Endometrium (tissue), 2 donors: ENCODE measurements at regions not wholly inside any gene's neighbourhood (a gene's known extent, or its start where the extent isn't known, plus 50 kb on each side); places are given as distances from the start of the nearest gene placed in this dataset.

Experiments
- FAIRE-seq: peaks from 2 replicates; lab custom pipeline; 2012; peaks lifted over from hg19 to GRCh38; lab: Jason Lieb, UNC
- donor health status: control.
- donor health status: control.

DNA sequence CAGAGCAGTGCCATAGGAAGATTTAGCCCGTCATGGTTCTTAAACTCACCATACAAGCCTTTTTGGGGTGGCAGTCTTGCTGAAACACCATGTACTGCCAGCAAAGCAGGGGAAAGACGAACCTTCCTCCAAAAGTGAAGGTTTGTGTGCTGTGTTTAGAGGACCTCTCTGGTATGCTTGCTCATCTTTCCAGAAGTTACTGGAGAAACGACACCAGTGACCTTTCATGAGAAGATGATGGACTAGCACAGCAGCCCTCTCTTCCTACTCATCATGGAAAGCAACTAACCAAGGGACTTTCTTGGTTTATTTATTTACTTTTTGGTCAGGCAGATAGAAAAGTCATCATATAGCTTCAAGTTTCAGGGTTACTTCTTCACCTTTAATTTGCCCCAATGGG is 247.4 kb downstream of the PTEN start:
- no peak for FAIRE-seq

DNA sequence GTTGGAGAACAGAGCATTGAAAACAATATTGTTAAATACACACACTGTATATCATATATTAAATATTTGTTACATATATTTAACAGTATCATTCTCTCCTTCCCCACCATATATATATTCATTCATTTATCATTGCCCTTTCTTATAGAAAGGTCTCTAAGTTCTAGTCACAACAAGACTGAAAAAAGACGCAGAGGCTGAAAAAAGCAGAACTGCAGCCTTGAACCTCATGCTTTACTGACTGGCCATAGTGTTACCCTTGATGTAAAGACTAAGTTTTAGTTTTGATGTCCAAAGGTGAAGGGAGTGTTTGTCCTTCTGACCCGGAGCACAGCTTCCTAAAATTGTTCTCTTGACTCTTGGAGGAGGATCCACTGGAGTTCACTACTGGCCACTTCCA is 247.9 kb downstream of the PTEN start:
- no peak for FAIRE-seq

DNA sequence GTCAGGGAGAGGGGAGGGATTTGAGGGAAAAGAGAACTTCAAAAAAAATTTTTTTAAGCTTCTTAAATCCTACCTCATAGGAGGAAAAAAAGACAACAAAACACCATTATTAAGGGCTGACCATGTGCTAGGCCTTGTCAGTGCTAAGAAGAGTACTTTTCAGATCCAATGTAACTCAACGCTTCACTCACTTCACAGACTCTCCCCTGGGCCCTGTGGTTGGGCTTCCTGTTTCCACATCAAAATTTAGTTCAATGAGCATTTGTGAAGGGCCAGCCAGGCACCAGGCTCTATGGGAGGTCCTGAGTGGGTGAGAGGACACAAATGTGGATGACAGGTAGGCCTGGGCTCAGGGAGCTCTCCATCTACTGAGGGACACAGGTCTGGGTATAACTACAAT is 249.8 kb downstream of the PTEN start:
- no peak for FAIRE-seq

DNA sequence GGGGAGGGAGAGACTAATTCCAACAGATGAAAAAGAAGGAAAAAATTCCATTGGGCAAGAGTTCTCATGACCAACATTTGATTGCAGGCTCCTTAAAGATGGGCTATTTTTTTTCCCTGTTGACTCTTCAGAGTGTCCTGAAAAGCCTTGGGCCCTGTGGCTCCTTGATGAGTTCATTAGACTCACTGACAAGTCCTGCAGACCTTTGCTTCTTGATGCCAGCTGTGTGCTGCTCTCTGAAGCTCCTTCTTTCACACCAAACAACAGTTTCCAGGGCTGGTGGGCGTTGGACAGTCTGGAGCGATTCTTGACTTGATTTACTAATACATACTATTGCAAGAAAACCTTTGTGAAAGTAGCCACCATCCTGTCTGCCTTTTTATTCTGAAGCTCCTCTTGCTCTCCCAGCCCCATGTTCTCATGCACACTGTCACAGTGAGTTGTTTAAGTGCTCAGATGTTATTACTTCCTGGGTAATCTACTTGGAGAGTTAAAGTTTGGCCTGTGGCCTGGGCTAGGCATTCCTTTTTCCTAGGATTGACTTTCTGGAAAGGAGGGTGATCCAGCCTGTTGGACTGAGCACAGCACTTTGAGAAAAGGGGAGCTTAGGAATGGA is 250.3 kb downstream of the PTEN start:
- FAIRE-seq: no peak

DNA sequence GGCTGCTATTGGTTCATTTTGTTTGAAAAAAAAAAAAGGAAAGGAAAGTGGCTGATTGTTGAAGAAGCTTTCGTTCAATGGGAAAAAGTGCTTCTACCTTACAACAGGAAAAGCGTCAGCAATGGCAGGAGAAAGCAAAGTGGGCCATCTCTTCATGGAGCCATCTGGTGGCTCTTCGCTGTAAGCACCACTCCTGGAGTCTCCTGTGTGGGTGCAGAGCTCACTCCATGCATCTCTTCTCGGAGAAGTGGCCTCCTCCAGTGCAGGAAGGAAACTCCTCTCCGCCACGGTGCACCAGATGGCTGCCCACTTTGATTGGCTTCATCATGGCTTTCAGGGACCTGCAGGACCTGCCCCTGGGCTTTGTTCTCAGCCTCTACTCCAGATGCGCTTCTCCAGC is 250.9 kb downstream of the PTEN start:
- no peak for FAIRE-seq

DNA sequence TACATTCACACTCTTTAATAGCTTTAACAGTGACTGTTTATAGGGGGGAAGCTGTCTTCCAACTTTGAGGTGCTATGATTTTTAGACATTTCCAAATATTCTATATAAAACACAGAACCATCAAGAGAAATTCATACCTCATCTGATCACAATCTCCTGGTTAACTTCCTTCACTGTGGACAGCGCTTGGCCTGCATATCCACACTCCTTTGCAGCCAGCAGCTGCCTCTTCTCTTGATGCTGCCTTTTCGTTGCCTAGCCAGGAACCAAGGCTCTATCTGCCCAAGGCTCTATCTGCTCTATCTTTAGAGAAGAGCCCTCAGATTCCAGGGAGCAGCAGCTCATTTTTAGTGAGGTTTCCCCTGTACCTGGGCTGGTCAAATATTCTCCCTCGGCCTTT is 252.0 kb downstream of the PTEN start:
- FAIRE-seq: no peak

DNA sequence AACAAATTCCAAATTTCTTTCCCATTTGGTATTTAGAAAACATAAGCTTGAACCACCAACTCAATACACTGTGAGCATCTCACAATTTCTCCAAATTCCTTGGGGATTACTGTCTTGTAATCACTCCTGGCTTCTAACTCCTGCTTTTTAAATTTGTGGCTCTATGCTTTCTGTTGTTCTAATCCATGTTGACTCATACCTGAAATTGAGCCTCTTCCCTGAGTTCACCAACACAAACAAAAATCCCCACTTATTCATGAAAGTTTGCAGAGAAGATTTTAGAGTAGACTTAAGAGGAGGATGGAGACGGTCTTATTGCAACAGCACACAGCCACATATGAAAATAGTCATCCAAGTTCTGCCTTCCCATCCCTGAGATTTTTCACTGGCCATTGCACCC is 252.5 kb downstream of the PTEN start:
- FAIRE-seq: no peak

DNA sequence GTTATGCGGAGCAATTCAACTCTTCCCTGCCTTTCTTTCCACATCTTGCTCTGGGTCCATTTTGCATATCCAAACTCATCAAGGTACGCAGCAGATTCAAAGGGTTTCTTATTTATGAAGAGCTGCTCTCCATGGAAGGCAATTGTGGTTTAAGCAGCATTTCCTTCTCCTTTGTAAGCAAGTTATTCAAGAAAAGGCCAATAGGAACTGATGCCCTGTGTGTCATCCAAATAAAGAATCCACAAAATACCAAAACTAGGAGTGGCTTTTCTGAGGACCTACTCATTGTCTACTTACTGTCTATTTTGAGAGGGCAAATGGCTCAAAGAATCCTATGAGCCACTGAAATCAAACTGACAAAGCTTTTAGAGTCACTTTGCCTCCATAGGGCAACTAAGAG is 253.1 kb downstream of the PTEN start:
- FAIRE-seq: no peak

DNA sequence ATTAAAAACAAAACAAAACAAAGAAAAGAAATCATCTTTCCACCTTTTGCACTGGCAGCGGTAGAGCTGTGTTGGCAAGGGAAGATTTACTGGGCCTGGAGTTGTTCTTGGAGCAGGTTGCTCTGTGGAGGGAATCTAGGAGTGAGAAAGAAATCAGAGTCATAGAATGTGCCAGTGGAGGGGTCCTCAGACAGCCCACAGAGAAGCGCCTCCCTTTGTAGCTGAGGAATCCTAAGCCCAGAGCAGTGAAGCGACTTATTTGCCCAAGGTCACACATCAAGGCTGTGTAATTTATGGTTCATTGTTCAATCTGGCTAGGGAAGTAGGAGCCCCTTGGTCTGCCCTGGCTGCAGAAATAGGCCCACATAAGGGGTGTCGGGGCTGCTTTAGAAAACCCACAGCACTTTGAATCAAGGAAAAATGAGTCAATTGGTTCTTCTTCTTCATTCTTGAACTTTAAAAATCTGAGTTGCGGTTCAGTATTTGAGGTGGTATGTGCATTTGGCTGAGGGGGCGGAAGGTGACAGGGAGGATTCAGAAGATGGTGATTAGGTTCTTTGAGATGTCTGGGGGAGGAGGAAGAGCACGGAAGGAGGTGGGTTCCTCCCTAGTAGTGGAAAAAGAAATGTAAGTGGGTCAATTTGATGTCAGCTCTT is 253.7 kb downstream of the PTEN start:
- no peak for FAIRE-seq

DNA sequence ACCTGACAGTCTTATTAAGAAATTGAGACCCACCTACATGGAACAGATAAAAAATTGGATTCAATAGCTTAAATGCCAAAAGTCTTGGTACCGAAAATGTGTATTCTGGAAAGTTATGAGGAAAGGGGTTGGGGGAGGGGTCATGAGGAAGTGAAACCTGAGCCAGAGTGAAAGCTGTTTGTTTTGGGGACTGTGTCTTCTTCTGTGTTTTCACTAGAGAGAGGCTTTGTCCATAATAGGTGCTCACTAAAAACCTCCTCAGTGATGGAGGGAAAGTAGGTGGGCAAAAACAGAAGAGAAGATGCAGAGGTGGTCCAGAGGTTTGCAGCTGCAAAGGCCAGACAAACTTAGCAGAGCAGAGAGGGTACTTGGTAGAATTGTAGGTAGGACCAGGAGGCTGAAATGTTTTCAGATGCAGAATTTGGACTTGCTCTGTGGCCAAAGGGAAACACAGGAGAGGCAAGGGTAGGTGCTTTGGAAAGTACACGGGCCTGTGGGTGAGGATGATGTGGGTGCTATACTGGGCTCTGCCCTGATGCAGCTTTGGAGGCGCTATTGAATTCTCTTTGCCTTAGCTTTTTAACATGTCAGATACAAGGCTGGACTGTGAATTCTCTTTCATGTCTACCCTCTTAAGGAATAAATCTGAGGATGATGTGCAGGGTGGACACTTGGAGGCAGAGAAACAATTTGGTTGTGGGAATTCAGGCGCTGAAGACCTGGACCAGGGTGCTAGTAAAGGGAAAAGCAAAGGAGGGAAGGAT is 254.6 kb downstream of the PTEN start:
- FAIRE-seq: no peak

DNA sequence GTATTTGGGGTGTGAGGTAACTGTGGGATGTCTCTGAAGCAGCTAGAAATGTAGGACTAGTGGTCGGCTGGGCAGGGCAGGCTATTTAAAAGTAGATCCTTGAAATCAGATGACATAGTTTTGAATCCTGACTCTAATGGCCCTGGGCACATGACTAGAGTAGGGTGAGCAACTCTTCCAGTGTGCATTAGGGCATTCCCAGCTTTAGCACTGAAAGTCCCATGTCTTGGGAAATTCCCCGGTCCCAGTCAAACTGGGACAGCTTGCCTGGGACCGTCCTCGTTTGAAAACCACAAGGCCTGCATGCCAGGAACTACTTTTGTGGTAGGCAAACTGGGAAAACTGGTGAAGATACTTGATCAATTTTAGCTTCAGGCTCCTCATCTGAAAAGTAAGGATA is 255.3 kb downstream of the PTEN start:
- no peak for FAIRE-seq

DNA sequence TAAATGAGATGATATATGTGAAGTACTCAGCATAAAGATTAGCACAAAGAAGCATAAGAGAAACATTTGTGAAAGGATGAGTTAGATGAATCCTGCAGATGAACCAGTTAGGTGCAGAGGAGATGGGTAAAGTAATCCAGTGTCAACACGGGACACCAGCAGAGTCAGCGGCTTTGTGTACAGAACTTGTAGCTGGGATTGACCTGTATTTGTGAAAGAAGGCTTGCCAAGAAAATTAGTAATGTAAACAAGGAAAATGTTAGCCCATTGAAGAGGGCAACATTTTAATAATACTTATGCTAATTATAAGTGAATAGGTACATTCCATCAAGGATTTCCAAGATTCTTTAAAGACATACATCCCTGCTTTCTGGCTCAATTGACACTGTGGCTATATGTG is 255.7 kb downstream of the PTEN start:
- FAIRE-seq: no peak

DNA sequence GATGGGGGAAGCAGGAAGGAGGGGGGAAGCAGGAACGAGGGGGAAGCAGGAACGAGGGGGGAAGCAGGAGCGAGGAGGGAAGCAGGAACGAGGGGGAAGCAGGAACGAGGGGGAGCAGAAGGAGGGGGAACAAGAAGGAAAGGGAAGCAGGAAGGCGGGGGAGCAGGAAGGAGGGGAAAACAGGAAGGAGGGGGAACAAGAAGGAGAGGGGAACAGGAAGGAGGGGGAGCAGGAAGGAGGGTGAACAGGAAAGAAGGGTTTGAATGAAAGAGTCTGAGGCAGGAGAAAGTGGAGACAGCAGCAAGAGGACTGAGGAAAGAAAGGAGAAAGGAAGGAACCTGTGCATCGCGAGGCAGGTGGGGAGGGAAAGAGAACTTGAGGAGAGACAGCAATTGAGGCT is 256.6 kb downstream of the PTEN start:
- FAIRE-seq: no peak

DNA sequence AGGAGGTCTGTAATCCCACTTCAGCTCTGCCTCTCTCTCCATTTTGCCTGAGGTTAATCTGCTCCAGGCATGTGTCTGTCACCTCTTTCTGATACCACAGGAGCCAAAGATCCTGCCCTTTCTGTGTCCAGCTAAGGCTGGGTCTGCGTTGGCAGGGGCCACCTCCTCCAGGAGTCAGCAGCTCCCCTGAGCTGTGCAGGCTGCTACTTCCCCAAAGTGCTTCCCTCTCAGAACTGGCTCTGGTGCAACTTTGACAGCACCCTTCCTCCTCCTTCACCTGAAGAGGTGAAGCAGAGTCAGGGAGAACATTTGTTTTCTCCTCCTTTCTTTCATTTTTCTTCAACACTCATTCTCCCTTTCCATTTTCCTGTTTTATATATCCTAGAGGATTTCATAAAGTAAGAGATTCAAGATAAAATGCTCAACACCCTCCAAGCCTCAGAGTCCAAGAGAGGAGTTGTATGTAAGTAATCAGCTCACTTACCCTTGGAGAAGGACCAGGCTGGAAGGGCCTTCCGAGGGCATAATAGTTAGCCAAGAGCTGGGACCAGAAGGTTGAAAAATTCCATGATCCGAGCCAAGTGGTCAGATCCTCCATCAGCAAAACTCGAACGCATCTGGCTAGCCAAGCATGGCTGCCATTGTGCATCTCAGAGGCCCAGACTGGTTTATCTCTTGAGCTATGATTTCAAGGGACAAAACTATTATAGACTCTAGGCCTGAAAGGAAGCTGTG is 257.3 kb downstream of the PTEN start:
- FAIRE-seq: no peak

DNA sequence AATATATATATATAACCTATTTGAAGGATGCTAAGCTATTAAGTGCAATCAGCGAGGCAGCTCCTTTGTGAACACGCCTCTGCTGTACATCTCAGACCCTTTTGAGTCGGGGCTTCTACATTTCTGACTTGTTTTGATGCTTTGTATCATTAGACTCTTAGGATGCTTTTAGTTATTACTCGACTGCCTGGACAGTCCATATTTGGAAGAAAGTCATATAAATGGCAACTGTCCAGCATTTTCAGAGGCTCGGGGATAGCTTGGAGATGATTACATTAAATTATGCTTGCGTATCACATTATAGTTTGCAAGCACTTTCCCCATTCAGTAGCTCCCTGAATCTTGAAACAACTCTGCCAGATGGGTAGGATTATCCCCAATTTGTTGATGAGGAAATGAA is 257.9 kb downstream of the PTEN start:
- FAIRE-seq: no peak

DNA sequence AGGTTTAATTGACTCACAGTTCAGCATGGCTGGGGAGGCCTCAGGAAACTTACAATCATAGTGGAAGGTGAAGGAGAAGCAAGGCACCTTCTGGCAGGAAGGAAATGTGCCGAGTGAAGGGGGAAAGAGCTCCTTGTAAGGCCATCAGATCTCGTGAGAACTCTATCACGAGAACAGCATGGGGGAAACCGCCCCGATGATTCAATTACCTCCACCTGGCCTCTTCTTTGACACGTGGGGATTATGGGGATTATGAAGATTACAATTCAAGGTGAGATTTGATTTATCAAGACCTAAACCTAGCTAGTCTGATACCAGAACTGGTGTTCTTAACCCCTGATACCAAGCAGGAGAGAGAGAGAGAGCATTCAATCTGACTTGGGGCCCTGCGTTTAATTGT is 258.7 kb downstream of the PTEN start:
- FAIRE-seq: no peak

DNA sequence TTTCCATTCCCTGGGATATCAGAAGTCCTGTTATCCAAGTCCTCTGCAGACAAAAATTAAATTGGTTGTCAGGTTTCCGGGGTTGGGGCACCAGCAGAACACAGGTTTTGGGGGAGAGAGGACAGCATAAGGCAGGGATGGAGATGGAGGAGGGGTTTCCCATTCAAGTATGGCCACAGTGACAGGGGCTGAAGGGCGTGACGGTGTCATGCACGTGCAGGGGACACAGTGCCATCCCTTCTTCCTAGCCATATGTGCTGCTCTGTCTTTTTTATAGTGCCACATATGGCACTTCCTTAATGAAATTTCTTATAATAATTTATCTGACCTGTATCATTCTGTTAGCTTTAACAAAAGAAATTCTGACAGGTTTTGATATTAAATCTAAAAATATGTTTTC is 259.2 kb downstream of the PTEN start:
- FAIRE-seq: no peak

DNA sequence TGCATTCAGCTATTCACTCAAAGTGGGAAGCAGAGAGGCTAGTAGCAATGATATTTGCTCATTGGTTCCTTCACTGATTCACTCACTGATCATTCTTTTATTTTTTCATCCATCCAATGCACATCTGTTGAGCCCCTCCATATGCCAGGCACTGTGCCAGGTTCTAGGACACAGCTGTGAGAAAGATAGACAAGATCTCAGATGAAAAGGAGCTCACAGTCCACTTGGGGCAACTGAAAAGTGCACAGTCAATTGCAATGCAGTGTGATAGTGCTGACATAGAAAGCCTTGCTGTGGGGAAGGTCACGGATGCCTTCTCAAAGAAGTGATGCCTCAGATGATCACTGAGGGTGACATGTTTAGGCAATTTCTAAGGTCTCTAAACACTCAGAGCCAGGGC is 262.3 kb downstream of the PTEN start:
- FAIRE-seq: no peak

DNA sequence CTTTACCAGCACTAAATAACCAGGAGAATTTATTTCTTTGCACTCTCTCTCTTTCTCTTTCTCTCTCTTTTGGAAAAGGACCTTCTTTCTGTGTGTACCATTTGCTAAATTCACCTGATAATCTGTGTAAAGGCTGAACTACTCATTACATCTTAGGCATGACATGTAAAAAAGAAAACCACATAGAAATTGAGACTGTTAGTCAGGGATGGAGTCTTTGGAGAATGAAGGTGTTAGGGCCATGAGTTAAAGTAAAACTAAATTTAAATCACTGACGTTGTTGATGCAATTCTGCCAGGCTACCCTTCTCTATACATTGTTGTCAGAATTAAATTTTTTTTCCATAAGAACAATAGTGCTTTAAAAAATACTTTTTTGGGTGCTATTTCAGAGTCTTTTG is 263.3 kb downstream of the PTEN start:
- no peak for FAIRE-seq

DNA sequence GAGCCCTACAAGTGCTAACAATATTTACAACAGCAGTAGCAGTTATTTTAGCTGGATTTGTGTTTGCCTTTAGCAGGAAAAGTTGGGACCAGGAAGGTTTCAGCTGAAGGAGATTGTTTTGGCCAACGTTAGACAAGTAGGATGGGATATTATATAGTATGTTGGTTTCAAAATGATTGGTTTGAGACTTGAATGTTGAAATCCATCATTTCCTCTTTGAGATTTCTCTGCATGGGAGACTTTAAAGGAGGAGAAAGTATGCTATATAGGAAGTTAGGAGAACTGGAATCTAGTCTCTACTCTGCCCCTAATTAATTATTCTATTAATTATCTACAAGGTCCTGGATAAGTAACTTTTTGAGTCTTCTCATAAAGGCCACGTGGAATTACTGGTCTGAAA is 263.8 kb downstream of the PTEN start:
- FAIRE-seq: no peak

DNA sequence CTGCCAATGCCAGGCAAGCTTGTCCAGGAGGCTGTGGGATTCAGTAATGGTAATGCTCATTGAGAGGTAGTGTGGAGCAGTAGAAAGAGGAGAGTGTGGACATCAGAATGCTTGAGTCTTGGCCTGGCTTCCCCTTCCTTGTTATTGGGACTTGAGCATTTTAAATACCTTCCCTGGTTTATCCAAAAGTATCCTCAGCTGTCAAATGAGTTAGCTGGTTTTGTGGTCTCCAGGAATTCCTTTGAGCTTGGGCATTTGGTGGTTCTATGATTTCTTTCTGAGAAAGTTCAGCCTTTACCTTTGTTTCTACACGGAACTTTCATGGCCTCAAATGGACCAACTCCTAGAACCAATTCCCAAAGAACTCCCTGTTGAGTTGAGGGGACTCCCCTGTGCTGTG is 264.3 kb downstream of the PTEN start:
- FAIRE-seq: no peak

DNA sequence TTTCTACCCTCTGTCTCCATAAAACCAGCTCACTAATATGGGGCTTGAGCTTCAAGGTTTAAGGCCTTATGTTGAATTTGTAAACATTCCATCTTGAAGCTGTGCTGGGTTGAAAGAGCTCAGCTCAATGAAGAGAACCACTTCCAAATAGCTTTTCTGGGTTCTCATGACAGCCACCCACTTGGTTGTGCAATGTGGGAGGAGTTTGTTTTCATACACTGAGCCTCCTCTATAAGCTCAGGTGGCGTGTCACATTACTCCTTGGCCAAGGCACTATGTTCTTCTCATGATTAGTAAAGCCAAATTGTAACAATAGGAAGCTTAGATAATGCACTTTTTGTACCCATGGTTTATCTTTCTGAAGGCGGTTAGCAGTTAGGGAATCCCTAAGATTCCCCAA is 265.6 kb downstream of the PTEN start:
- no peak for FAIRE-seq

DNA sequence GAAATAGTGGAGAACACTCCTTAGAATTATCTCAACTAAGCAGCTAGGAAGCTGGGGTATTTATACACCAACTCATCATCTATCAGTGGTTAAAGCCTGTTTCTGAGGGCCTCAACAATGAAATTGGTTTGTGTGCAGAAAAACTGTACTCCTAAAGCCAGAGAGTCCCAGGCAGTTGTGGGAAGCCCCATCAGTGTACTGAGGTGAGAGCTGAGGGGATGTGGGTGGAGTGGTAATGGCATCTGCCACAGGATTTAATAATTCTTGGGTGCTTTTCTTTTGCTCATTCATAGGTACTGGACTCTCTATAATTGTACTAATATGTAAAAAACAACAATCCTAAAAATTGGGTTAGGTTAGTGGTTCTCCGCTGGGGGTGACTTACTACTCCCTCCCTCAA is 267.5 kb downstream of the PTEN start:
- no peak for FAIRE-seq
